Mesothelial cell of epicardium (in vitro differentiated cells): ENCODE measurements at regions not wholly inside any gene's neighbourhood (a gene's known extent, or its start where the extent isn't known, plus 50 kb on each side); places are given as distances from the start of the nearest gene placed in this dataset.

ENCODE experiments used
- DNase-seq, 2 experiments: peaks; one replicate each; pipeline ENCODE4 v3.0.0; 2021; ENCODE audit warnings: low spot score in 2 of 2; ENCODE audit not compliant: unreplicated experiment in 2 of 2
- H3K27ac Mint-ChIP-seq: 2 replicates; pipeline ENCODE4 v1.8.0; 2021; ENCODE audit warnings: mixed read lengths
- H3K27me3 Mint-ChIP-seq: 2 replicates; pipeline ENCODE4 v1.8.0; 2021; ENCODE audit warnings: low read depth, mixed read lengths
- H3K36me3 Mint-ChIP-seq: 2 replicates; pipeline ENCODE4 v1.8.0; 2021; ENCODE audit warnings: mixed read lengths
- H3K4me1 Mint-ChIP-seq: 2 replicates; pipeline ENCODE4 v1.8.0; 2021; ENCODE audit warnings: mixed read lengths
- H3K4me3 Mint-ChIP-seq: 2 replicates; pipeline ENCODE4 v1.8.0; 2021; ENCODE audit warnings: mild to moderate bottlenecking, moderate library complexity, mixed read lengths
- H3K9me3 Mint-ChIP-seq: 2 replicates; pipeline ENCODE4 v1.8.0; 2021; ENCODE audit warnings: mixed read lengths
- CTCF ChIP-seq: fragments of 200-600 bp; sonication (generic); IDR thresholded peaks from one replicate; pipeline ENCODE4 v1.5.0; 2021; ENCODE audit warnings: antibody characterized with exemption; ENCODE audit not compliant: unreplicated experiment

- peaks cover 4% of the 10 kb centered on the region for H3K27me3 Mint-ChIP-seq
- DNase-seq = no peak
- H3K27ac Mint-ChIP-seq = no peak overlapping the region
- H3K9me3 Mint-ChIP-seq = no peaks in the 10 kb centered on the region
- H3K4me1 Mint-ChIP-seq = peaks cover 3% of the 10 kb centered on the region
- TF ChIP-seq CTCF = no peak
- no peaks in the 10 kb centered on the region for H3K36me3 Mint-ChIP-seq
- H3K4me3 Mint-ChIP-seq = no peak overlapping the region
These were observed 123.3 kb upstream of the CHL1 start for GRCh38 chr3:73271-73670.

- H3K27ac Mint-ChIP-seq = no peak overlapping the region
- no peaks in the 10 kb centered on the region for H3K9me3 Mint-ChIP-seq
- no peak for DNase-seq
- H3K36me3 Mint-ChIP-seq = no peaks in the 10 kb centered on the region
- peaks cover 6% of the 10 kb centered on the region for H3K27me3 Mint-ChIP-seq
- peaks cover 3% of the 10 kb centered on the region for H3K4me1 Mint-ChIP-seq
- TF ChIP-seq CTCF = no peak
- H3K4me3 Mint-ChIP-seq = no peak overlapping the region
These were observed 121.8 kb upstream of the CHL1 start for GRCh38 chr3:74676-75243.

GRCh38 chr3:75260-75659 is 121.3 kb upstream of the CHL1 start:
- no peak overlapping the region for H3K4me3 Mint-ChIP-seq
- TF ChIP-seq CTCF = no peak
- peaks cover 10% of the 10 kb centered on the region for H3K27me3 Mint-ChIP-seq
- no peak for DNase-seq
- no peaks in the 10 kb centered on the region for H3K36me3 Mint-ChIP-seq
- H3K27ac Mint-ChIP-seq = no peak overlapping the region
- H3K9me3 Mint-ChIP-seq = no peaks in the 10 kb centered on the region
- H3K4me1 Mint-ChIP-seq = peaks cover 3% of the 10 kb centered on the region

DNA sequence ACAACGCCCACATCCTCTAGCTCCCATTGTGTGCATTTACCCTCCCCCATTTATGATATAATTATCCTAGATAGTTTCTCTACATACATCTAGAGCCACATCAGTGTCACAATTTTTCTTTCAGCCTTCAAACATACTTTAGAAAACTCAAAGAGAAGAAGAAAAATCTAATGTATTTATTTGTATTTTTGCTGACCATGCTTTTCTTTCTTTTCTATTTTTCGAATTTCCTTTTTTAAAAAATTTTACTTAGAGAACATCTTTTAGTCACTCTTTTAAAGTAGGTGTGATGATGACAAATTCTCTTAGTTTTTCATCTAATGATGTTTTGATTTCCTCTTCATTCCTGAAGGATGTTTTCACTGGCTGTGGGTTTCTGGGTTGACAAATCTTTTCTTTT is 117.0 kb upstream of the CHL1 start:
- Mint-ChIP-seq H3K27ac (no peak overlapping the region), H3K36me3 (no peaks in the 10 kb centered on the region), H3K4me3 (no peak overlapping the region), H3K9me3 (no peaks in the 10 kb centered on the region), H3K27me3 (peaks cover 16% of the 10 kb centered on the region), H3K4me1 (no peaks in the 10 kb centered on the region)
- TF ChIP-seq CTCF = no peak
- no peak for DNase-seq

DNA sequence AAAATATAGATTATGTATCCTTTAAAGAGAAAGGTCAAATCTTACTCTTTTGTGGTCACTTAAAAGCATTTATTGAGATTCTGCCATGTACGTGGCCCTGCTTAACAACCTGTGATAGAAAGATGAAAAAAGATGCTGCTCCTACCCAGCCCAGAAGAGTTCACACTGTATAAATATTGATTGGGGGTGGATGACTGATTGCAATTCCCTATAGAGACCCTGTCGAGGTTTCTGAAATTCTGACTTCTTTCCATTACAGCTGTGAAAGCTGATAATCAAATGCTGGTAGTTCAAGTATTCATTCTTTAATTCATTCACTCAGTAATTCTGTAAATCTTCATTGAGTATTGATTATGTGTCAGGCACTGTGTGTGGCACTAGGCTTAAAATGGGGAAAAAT is 114.1 kb upstream of the CHL1 start:
- Mint-ChIP-seq H3K27me3 (peaks cover 19% of the 10 kb centered on the region), H3K36me3 (no peaks in the 10 kb centered on the region), H3K4me1 (no peaks in the 10 kb centered on the region), H3K27ac (no peak overlapping the region), H3K9me3 (no peaks in the 10 kb centered on the region), H3K4me3 (no peak overlapping the region)
- DNase-seq = no peak
- TF ChIP-seq CTCF = no peak

GRCh38 chr3:83096-83495 is 113.5 kb upstream of the CHL1 start:
- Mint-ChIP-seq H3K4me1 (no peaks in the 10 kb centered on the region), H3K4me3 (no peak overlapping the region), H3K36me3 (no peaks in the 10 kb centered on the region), H3K27me3 (peaks cover 23% of the 10 kb centered on the region), H3K9me3 (no peaks in the 10 kb centered on the region), H3K27ac (no peak overlapping the region)
- no peak for DNase-seq
- no peak for TF ChIP-seq CTCF
